ENCODE measurements at regions not wholly inside any gene's neighbourhood (a gene's known extent, or its start where the extent isn't known, plus 50 kb on each side); places are given as distances from the start of the nearest gene placed in this dataset.

GRCh38 chr1:208741296-208741695, 497.1 kb upstream of the PLXNA2 start:
- no peak for DNase-seq

- no peak for DNase-seq
Observed at GRCh38 chr1:208743361-208743760, 499.2 kb upstream of the PLXNA2 start.

GRCh38 chr1:208747979-208748378, 503.8 kb upstream of the PLXNA2 start:
- no peak for DNase-seq

GRCh38 chr1:208748387-208749165, 504.4 kb upstream of the PLXNA2 start:
- DNase-seq, result no peak

GRCh38 chr1:208756339-208756981, 512.3 kb upstream of the PLXNA2 start:
- DNase-seq, result no peak

GRCh38 chr1:208757846-208758245, 513.7 kb upstream of the PLXNA2 start:
- no peak for DNase-seq

- no peak for DNase-seq
Observed at GRCh38 chr1:208759255-208759654, 515.1 kb upstream of the PLXNA2 start.

GRCh38 chr1:208763971-208764370, 519.8 kb upstream of the PLXNA2 start:
- DNase-seq, result no peak

GRCh38 chr1:208766832-208767231, 522.6 kb upstream of the PLXNA2 start:
- no peak for DNase-seq

GRCh38 chr1:208767816-208768215, 523.6 kb upstream of the PLXNA2 start:
- no peak for DNase-seq

GRCh38 chr1:208772891-208773290, 528.7 kb upstream of the PLXNA2 start:
- no peak for DNase-seq

GRCh38 chr1:208775841-208776240, 531.7 kb upstream of the PLXNA2 start:
- DNase-seq, result no peak

- no peak for DNase-seq
Observed at GRCh38 chr1:208778417-208778816, 534.2 kb upstream of the PLXNA2 start.

GRCh38 chr1:208781391-208782045, 537.3 kb upstream of the PLXNA2 start:
- peak; percentile 64 for DNase-seq

- no peak for DNase-seq
Observed at GRCh38 chr1:208782186-208782585, 538.0 kb upstream of the PLXNA2 start.

GRCh38 chr1:208785629-208786028, 541.4 kb upstream of the PLXNA2 start:
- no peak for DNase-seq

- no peak for DNase-seq
Observed at GRCh38 chr1:208787219-208787618, 543.0 kb upstream of the PLXNA2 start.

- no peak for DNase-seq
Observed at GRCh38 chr1:208788013-208788540, 543.9 kb upstream of the PLXNA2 start.

GRCh38 chr1:208791456-208791855, 547.3 kb upstream of the PLXNA2 start:
- DNase-seq, result no peak

GRCh38 chr1:208793861-208794345, 549.7 kb upstream of the PLXNA2 start:
- no peak for DNase-seq

GRCh38 chr1:208799186-208799585, 555.0 kb upstream of the PLXNA2 start:
- no peak for DNase-seq

GRCh38 chr1:208803011-208803811, 559.0 kb upstream of the PLXNA2 start:
- peak; percentile 12 for DNase-seq

All from COR-L47 (cell line).